HG03139 (cell line): ENCODE measurements at regions not wholly inside any gene's neighbourhood (a gene's known extent, or its start where the extent isn't known, plus 50 kb on each side); places are given as distances from the start of the nearest gene placed in this dataset.
"Not testable (repeated sequence)": the region's sequence is repeated elsewhere in the genome, so short reads cannot be mapped to it uniquely, and the experiment has no call there.

Source experiments
- ATAC-seq: cut with Tn5 transposase; IDR thresholded peaks from one replicate; pipeline ENCODE4 v1.9.1; 2021; ENCODE audit not compliant: unreplicated experiment

- no peak for ATAC-seq
Measured at GRCh38 chr6:152811785-152812184, 61.2 kb downstream of the VIP start.

GRCh38 chr6:152815230-152815872 lies 64.8 kb downstream of the VIP start:
- no peak for ATAC-seq

- ATAC-seq, result no peak
Measured at GRCh38 chr6:152816055-152816454, 65.5 kb downstream of the VIP start.

GRCh38 chr6:152821525-152821924 lies 70.9 kb downstream of the VIP start:
- no peak for ATAC-seq

- ATAC-seq, result no peak
Measured at GRCh38 chr6:152824666-152825065, 74.1 kb downstream of the VIP start.

- no peak for ATAC-seq
Measured at GRCh38 chr6:152828431-152828830, 77.8 kb downstream of the VIP start.

GRCh38 chr6:152834366-152834765 lies 83.8 kb downstream of the VIP start:
- not testable (repeated sequence) for ATAC-seq

- no peak for ATAC-seq
Measured at GRCh38 chr6:152836523-152836922, 85.9 kb downstream of the VIP start.

GRCh38 chr6:152845421-152845820 lies 94.8 kb downstream of the VIP start:
- no peak for ATAC-seq

- no peak for ATAC-seq
Measured at GRCh38 chr6:152846825-152847224, 96.2 kb downstream of the VIP start.

GRCh38 chr6:152848919-152849318 lies 98.3 kb downstream of the VIP start:
- ATAC-seq, result no peak

GRCh38 chr6:152854086-152854795 lies 103.6 kb downstream of the VIP start:
- no peak for ATAC-seq

GRCh38 chr6:152858141-152858540 lies 107.5 kb downstream of the VIP start:
- no peak for ATAC-seq

- no peak for ATAC-seq
Measured at GRCh38 chr6:152859225-152859624, 108.6 kb downstream of the VIP start.

- ATAC-seq, result peak; percentile 93
Measured at GRCh38 chr6:152863618-152864326, 113.2 kb downstream of the VIP start.

GRCh38 chr6:152874267-152874666 lies 108.6 kb downstream of the FBXO5 start:
- ATAC-seq, result no peak

GRCh38 chr6:152874846-152875568 lies 107.8 kb downstream of the FBXO5 start:
- no peak for ATAC-seq

GRCh38 chr6:152879681-152880080 lies 103.2 kb downstream of the FBXO5 start:
- ATAC-seq, result no peak

GRCh38 chr6:152893187-152893586 lies 89.7 kb downstream of the FBXO5 start:
- ATAC-seq, result no peak

GRCh38 chr6:152896923-152897322 lies 85.9 kb downstream of the FBXO5 start:
- ATAC-seq, result no peak

- peak; percentile 99 for ATAC-seq
Measured at GRCh38 chr6:152897807-152898399, 84.9 kb downstream of the FBXO5 start.
